Suppressor macrophage treated with lipopolysaccharide for 4 hours (primary cell): ENCODE measurements at regions not wholly inside any gene's neighbourhood (a gene's known extent, or its start where the extent isn't known, plus 50 kb on each side); places are given as distances from the start of the nearest gene placed in this dataset.
A peak's percentile ranks its signal among the peaks of the same experiment; 100 is the strongest.
"Not testable (repeated sequence)": the region's sequence is repeated elsewhere in the genome, so short reads cannot be mapped to it uniquely, and the experiment has no call there.

Experiments
- DNase-seq: peaks from one replicate; pipeline ENCODE4 v3.0.0-alpha.2; 2020

- not testable (repeated sequence) for DNase-seq
Observed at GRCh38 chr1:234811824-234812223, 201.8 kb upstream of the IRF2BP2 start.

- not testable (repeated sequence) for DNase-seq
Observed at GRCh38 chr1:234810726-234811125, 200.7 kb upstream of the IRF2BP2 start.

GRCh38 chr1:234809854-234810245 is 199.9 kb upstream of the IRF2BP2 start:
- DNase-seq: not testable (repeated sequence)

- not testable (repeated sequence) for DNase-seq
Observed at GRCh38 chr1:234808943-234809853, 199.2 kb upstream of the IRF2BP2 start.

- not testable (repeated sequence) for DNase-seq
Observed at GRCh38 chr1:234808459-234808858, 198.5 kb upstream of the IRF2BP2 start.

- not testable (repeated sequence) for DNase-seq
Observed at GRCh38 chr1:234807705-234808104, 197.7 kb upstream of the IRF2BP2 start.

GRCh38 chr1:234802586-234802985 is 192.6 kb upstream of the IRF2BP2 start:
- DNase-seq: peak; percentile 25

- not testable (repeated sequence) for DNase-seq
Observed at GRCh38 chr1:234801636-234802035, 191.7 kb upstream of the IRF2BP2 start.

GRCh38 chr1:234801147-234801546 is 191.2 kb upstream of the IRF2BP2 start:
- DNase-seq: not testable (repeated sequence)

- DNase-seq: peak; percentile 48
Observed at GRCh38 chr1:234800563-234800962, 190.6 kb upstream of the IRF2BP2 start.

GRCh38 chr1:234799021-234799689 is 189.2 kb upstream of the IRF2BP2 start:
- not testable (repeated sequence) for DNase-seq

- not testable (repeated sequence) for DNase-seq
Observed at GRCh38 chr1:234797216-234797615, 187.2 kb upstream of the IRF2BP2 start.

- not testable (repeated sequence) for DNase-seq
Observed at GRCh38 chr1:234796438-234796792, 186.4 kb upstream of the IRF2BP2 start.

- DNase-seq: not testable (repeated sequence)
Observed at GRCh38 chr1:234795711-234796437, 185.9 kb upstream of the IRF2BP2 start.

GRCh38 chr1:234795007-234795406 is 185.0 kb upstream of the IRF2BP2 start:
- DNase-seq: not testable (repeated sequence)

- DNase-seq: not testable (repeated sequence)
Observed at GRCh38 chr1:234794452-234794851, 184.5 kb upstream of the IRF2BP2 start.

- not testable (repeated sequence) for DNase-seq
Observed at GRCh38 chr1:234793924-234794323, 183.9 kb upstream of the IRF2BP2 start.

- DNase-seq: not testable (repeated sequence)
Observed at GRCh38 chr1:234792221-234792864, 182.4 kb upstream of the IRF2BP2 start.

- DNase-seq: not testable (repeated sequence)
Observed at GRCh38 chr1:234791615-234792014, 181.6 kb upstream of the IRF2BP2 start.

- not testable (repeated sequence) for DNase-seq
Observed at GRCh38 chr1:234790333-234790732, 180.4 kb upstream of the IRF2BP2 start.

GRCh38 chr1:234787011-234787584 is 177.1 kb upstream of the IRF2BP2 start:
- DNase-seq: not testable (repeated sequence)

- DNase-seq: not testable (repeated sequence)
Observed at GRCh38 chr1:234785922-234786321, 175.9 kb upstream of the IRF2BP2 start.
